Activated naive CD4-positive, alpha-beta T cell treated with anti-CD3 and anti-CD28 coated beads for 36 hours (primary cell): ENCODE measurements at regions not wholly inside any gene's neighbourhood (a gene's known extent, or its start where the extent isn't known, plus 50 kb on each side); places are given as distances from the start of the nearest gene placed in this dataset.

ENCODE experiments used
- CTCF ChIA-PET: fragments of 350-600 bp; sonication (Branson Sonifier 250); formaldehyde crosslinking; loops from one replicate; lab custom pipeline; 2021; ENCODE audit warnings: antibody characterized with exemption; lab: Charles Lee
- DNase-seq: peaks from one replicate; pipeline ENCODE4 v3.0.0-alpha.2; 2020
- H3K27ac Mint-ChIP-seq: one replicate; pipeline ENCODE4 v1.8.0; 2021; ENCODE audit warnings: mild to moderate bottlenecking, mixed read lengths
- H3K27me3 Mint-ChIP-seq: one replicate; pipeline ENCODE4 v1.8.0; 2021; ENCODE audit warnings: low read depth, mixed read lengths
- H3K36me3 Mint-ChIP-seq: one replicate; pipeline ENCODE4 v1.8.0; 2021; ENCODE audit warnings: low read depth, mixed read lengths
- H3K4me1 Mint-ChIP-seq: one replicate; pipeline ENCODE4 v1.8.0; 2021; ENCODE audit warnings: low read depth, mixed read lengths
- H3K4me3 Mint-ChIP-seq: one replicate; pipeline ENCODE4 v1.8.0; 2021; ENCODE audit warnings: mild to moderate bottlenecking, moderate library complexity, mixed read lengths
- H3K9me3 Mint-ChIP-seq: one replicate; pipeline ENCODE4 v1.8.0; 2021; ENCODE audit warnings: mixed read lengths
- intact Hi-C: fragments of 100-400 bp; cut with micrococcal nuclease; formaldehyde crosslinking; loops from one replicate; pipeline ENCODE4 v1.15.1; 2023

DNA sequence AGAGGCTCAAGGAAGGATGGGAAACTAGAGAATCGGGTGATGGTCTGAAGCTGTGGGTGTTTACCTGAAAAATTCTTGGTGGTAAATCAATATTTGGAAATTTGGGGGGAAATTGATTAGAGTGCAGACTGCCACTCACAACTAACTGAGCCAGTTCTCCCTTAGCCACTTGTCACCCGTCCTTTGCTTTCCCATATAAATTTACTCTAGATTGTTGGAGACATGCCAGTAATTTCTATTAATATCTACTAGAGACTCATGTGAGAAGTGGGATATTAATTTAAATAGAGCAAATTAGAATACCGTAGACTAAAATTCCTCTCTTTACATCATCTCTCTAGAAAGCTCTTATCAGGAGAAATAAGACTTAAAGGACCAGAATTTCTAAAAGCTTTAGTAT lies 471.3 kb upstream of the DAB2 start:
- DNase-seq: no peak
- intact Hi-C loops: no loop called here
- Mint-ChIP-seq H3K27ac (no peak overlapping the region), H3K4me1 (no peaks in the 10 kb centered on the region), H3K27me3 (peaks cover 2% of the 10 kb centered on the region), H3K9me3 (no peaks in the 10 kb centered on the region), H3K4me3 (no peak overlapping the region), H3K36me3 (no peaks in the 10 kb centered on the region)
- CTCF ChIA-PET: no interaction called here

DNA sequence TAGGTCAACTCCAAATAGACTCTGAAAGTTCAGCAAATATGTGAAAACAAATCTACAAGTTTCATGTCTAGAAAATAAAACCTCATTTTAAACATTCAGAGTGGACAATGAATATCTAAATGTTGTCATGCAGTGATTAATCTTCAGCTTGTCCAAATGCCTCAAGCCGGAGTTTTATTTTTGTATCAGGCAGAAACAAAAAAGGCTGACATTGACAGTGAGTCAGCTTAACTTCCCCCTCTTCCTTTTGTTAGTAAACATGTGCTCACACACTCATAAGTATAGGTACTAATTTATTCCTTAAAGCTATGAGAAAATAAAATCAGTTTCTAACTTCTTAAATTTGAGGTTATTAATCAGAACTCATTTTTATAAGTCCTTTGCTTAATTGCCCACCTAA lies 467.9 kb upstream of the DAB2 start:
- intact Hi-C loops: no loop called here
- no peak for DNase-seq
- H3K9me3 Mint-ChIP-seq: no peaks in the 10 kb centered on the region
- H3K4me3 Mint-ChIP-seq: no peak overlapping the region
- H3K4me1 Mint-ChIP-seq: no peaks in the 10 kb centered on the region
- CTCF ChIA-PET: interaction anchor here (0.5 to 0.8 kb wide), 2 partner anchors 21 to 46 kb away, joined by 3 to 6 read pairs; no protein-coding TSS in a partner anchor
- peaks cover 3% of the 10 kb centered on the region for H3K27me3 Mint-ChIP-seq
- H3K36me3 Mint-ChIP-seq: no peaks in the 10 kb centered on the region
- H3K27ac Mint-ChIP-seq: no peak overlapping the region

DNA sequence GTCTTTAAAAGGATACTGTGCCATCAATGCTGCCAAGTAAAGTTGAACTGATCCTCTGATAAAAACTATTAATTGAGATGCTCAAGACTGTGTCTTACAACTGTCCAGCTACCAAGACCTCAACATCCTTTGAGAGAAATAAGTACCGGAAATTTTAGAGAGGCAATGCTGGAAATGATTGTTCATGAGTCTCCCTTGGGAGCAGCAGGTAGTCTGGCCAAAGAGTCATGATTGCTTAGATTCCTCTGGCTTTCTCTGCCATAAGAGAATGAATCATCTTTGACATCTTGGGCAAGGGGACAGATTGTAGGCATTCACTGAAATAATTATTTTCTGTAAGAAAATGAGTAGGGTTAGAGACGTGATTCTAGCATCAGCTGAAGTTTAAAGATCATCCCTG lies 466.6 kb upstream of the DAB2 start:
- Mint-ChIP-seq H3K27me3 (peaks cover 3% of the 10 kb centered on the region), H3K27ac (no peak overlapping the region), H3K4me1 (no peaks in the 10 kb centered on the region), H3K9me3 (no peaks in the 10 kb centered on the region), H3K4me3 (no peak overlapping the region), H3K36me3 (no peaks in the 10 kb centered on the region)
- intact Hi-C loops: no loop called here
- CTCF ChIA-PET: no interaction called here
- no peak for DNase-seq

DNA sequence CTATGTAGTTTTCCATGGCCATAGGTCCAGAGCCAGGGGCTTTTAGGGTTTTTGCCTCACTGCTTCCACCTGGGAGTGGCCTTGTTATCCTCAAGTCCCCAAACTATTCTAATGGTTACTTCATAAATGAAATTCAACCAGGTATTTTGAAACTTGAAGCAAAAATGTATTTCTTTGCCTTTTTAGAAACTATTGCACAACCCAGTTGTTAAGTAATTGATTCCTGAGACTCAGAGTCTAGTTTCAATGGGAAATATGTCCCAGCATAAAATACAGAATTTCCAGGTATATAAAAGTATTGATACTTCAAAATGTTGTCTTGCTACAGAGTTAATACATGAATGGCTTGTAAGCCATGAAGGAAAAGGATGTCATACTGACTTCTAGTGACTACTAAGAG lies 456.2 kb upstream of the DAB2 start:
- CTCF ChIA-PET: no interaction called here
- no peak overlapping the region for H3K27ac Mint-ChIP-seq
- no peak overlapping the region for H3K4me3 Mint-ChIP-seq
- H3K9me3 Mint-ChIP-seq: no peaks in the 10 kb centered on the region
- DNase-seq: no peak
- no peaks in the 10 kb centered on the region for H3K36me3 Mint-ChIP-seq
- H3K4me1 Mint-ChIP-seq: no peaks in the 10 kb centered on the region
- intact Hi-C loops: no loop called here
- H3K27me3 Mint-ChIP-seq: peaks cover 11% of the 10 kb centered on the region

DNA sequence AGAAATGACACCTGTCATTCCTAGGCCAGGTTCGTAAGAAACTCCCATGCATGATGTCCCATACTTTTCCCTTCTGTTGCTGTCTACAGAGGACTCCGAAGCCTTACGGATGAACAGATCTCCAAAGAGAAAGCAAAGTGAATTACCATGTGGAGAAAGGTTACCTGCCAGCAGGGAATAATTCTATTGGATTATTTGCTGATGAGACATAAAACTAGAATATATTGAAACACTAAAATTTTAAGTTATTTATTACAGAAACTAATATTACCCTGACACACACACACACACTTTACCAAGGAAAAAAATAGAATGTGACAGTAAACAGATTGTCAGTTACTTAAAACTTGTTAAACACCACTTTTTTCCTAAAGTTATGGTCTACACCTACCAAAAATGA lies 452.7 kb upstream of the DAB2 start:
- Mint-ChIP-seq H3K36me3 (no peaks in the 10 kb centered on the region), H3K4me1 (no peaks in the 10 kb centered on the region), H3K27ac (no peak overlapping the region), H3K27me3 (peaks cover 12% of the 10 kb centered on the region), H3K9me3 (no peaks in the 10 kb centered on the region), H3K4me3 (no peak overlapping the region)
- CTCF ChIA-PET: no interaction called here
- intact Hi-C loops: no loop called here
- no peak for DNase-seq

DNA sequence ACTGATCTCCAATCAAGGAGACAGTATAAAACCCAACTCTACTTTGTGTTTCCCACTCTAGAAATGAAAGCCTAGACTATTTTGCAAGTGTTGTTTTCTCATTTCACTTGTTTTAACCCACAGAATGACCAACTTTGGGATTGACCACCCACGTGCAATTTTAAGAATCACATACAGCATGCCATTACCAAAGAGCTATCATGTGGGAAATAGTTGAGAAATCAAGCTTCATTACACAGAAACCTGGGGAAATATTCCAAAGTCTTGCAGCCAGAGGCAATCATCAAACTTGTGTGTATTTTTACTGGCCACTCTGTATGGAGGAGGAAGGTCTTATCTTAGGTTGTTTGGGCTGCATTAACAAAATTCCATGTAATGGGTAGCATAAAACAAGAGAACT lies 451.4 kb upstream of the DAB2 start:
- H3K27me3 Mint-ChIP-seq: peaks cover 11% of the 10 kb centered on the region
- CTCF ChIA-PET: no interaction called here
- DNase-seq: no peak
- no peaks in the 10 kb centered on the region for H3K36me3 Mint-ChIP-seq
- intact Hi-C loops: no loop called here
- no peak overlapping the region for H3K4me3 Mint-ChIP-seq
- H3K9me3 Mint-ChIP-seq: no peaks in the 10 kb centered on the region
- H3K27ac Mint-ChIP-seq: no peak overlapping the region
- no peaks in the 10 kb centered on the region for H3K4me1 Mint-ChIP-seq

DNA sequence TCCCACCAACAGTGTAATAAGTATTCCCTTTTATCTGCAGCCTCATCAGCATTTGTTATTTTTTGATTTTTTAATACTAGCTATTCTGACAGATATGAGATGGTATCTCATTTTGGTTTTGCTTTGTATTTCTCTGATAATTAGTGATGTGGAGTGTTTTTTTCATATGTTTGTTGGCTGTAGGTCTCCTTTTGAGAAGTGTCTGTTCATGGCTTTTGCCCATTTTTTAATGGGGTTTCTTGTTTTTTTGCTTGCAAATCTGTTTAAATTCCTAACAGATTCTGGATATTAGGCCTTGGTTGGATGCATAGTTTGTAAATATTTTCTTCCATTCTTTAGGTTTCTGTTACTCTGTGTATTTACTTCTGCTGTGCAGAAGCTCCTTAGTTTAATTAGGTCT lies 445.4 kb upstream of the DAB2 start:
- H3K9me3 Mint-ChIP-seq: peaks cover 10% of the 10 kb centered on the region
- intact Hi-C loops: no loop called here
- no peak overlapping the region for H3K27ac Mint-ChIP-seq
- H3K4me3 Mint-ChIP-seq: no peak overlapping the region
- no peak for DNase-seq
- CTCF ChIA-PET: no interaction called here
- H3K27me3 Mint-ChIP-seq: peaks cover 7% of the 10 kb centered on the region
- H3K4me1 Mint-ChIP-seq: no peaks in the 10 kb centered on the region
- H3K36me3 Mint-ChIP-seq: no peaks in the 10 kb centered on the region

DNA sequence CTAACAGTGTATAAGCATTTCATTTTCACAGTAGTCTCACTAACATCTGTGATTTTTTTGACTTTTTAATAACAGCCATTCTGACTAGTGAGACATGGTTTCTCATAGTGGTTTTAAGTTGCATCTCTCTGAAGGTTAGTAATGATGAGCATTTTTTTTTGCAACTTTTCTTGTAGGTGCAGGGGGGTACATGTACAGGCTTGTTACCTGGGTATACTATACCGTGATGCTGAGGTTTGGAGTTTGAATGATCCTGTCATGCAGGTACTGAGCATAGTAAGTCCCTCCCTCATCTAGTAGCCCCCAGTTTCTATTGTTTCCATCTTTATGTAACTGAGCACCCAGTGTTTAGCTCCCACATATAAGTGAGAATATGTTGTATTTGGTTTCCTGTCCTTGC lies 444.6 kb upstream of the DAB2 start:
- no peak overlapping the region for H3K27ac Mint-ChIP-seq
- H3K27me3 Mint-ChIP-seq: peaks cover 5% of the 10 kb centered on the region
- no peaks in the 10 kb centered on the region for H3K36me3 Mint-ChIP-seq
- CTCF ChIA-PET: no interaction called here
- no peak overlapping the region for H3K4me3 Mint-ChIP-seq
- peaks cover 10% of the 10 kb centered on the region for H3K9me3 Mint-ChIP-seq
- intact Hi-C loops: no loop called here
- H3K4me1 Mint-ChIP-seq: no peaks in the 10 kb centered on the region
- no peak for DNase-seq

DNA sequence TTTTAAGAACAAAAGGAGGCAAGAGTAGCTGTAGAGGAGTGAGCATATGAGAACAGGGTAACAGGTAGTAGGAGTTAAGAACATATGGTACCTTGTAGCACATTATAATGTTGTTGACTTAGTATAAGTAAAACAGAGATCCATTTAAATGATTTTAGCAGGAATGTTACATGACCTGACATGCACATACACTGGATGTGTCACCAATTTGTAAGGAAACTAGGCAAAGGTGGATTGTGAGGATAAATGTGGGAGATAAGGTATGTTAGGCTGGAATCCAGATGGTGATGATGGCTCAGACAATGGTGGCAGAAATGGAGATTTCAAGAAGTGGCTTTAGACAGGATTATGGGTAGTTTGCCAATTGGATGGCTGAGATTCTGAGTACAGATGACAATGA lies 443.1 kb upstream of the DAB2 start:
- Mint-ChIP-seq H3K4me1 (no peaks in the 10 kb centered on the region), H3K36me3 (no peaks in the 10 kb centered on the region), H3K4me3 (no peak overlapping the region), H3K27ac (no peak overlapping the region), H3K9me3 (peaks cover 10% of the 10 kb centered on the region), H3K27me3 (peaks cover 3% of the 10 kb centered on the region)
- intact Hi-C loops: no loop called here
- no peak for DNase-seq
- CTCF ChIA-PET: no interaction called here

DNA sequence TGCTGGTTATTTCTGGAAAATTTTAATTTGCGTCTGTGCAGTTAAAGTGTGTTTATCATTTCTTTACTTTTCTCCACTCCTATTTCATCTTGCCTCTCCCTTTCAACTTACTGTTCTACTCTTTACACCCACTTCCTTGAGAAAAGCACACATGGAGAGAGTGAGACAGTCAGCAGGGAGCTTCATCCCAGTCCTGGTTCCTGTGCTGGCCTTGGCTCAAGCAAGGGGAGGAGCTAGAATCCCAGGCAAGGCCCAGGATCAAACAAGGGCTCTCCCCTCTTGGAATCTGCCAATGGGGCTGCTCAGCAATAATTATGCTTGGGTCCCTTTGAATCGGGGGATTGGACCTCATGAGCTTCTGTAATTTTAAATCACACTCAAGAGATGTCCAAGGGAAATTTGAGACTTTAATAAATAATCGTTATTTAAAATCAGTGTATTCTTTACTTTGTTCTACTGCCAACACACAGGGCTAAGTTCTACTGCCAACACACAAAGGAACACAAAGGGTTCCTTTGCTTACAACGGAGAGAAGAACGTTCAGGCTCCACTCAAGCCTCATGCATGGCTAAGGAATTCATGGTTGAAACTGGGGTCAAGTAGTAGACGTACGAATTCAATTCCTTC lies 439.3 kb upstream of the DAB2 start:
- no peak overlapping the region for H3K4me3 Mint-ChIP-seq
- no peak for DNase-seq
- no peaks in the 10 kb centered on the region for H3K36me3 Mint-ChIP-seq
- CTCF ChIA-PET: interaction anchor here (0.5 kb wide), 1 partner anchor 319 kb away, joined by 3 read pairs; no protein-coding TSS in a partner anchor
- H3K27ac Mint-ChIP-seq: no peak overlapping the region
- intact Hi-C loops: no loop called here
- no peaks in the 10 kb centered on the region for H3K9me3 Mint-ChIP-seq
- peaks cover 4% of the 10 kb centered on the region for H3K27me3 Mint-ChIP-seq
- no peaks in the 10 kb centered on the region for H3K4me1 Mint-ChIP-seq

DNA sequence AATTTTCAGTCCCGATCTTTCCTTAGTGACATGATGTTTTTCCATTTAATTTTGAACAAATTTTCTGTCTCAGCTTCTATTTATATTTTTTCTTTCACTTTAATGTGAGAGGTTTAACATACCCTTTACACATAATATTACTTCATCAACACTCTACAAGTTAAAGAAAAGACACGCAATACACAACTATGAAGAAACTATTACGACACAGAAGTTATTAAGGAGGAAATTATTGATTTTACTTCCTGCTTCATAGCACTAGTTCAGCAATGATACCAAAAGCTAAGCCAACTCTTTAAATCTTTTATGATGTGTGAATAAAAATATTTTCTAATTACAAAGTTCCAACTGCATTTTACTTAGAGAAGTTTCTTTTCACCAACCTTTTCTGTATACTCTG lies 432.3 kb upstream of the DAB2 start:
- intact Hi-C loops: no loop called here
- H3K9me3 Mint-ChIP-seq: no peaks in the 10 kb centered on the region

DNA sequence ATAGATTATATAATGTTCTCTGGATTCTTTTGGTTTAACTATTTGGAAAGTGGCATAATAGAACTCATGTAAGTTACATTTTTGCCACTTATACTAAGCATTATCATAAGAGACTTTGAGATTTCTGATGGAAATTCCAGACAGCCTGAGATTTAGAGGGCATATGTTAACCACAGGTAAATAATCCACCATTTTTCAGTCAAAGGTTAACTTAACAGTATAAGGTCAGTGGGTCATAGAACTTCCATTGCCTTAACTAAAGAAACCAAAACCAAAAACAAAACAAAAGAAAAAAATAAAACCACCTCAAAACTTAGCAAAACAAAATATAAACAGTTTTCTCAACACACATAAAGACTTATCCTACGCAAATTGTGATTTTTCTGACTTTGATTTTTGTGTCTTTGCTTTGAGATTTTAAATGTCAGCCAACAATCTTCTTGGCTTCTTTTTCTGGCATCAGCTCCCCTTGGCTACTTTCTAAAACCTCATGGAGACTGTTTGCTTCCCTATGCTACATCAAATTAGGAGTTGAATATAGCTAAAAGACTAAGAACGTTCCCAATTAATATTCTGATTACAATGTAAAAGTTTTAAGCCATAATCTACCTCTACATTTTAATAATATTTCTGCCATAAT lies 430.1 kb upstream of the DAB2 start:
- Mint-ChIP-seq H3K9me3 (no peaks in the 10 kb centered on the region), H3K27me3 (peaks cover 4% of the 10 kb centered on the region), H3K4me1 (no peaks in the 10 kb centered on the region), H3K4me3 (no peak overlapping the region), H3K36me3 (no peaks in the 10 kb centered on the region), H3K27ac (no peak overlapping the region)
- CTCF ChIA-PET: no interaction called here
- no peak for DNase-seq
- intact Hi-C loops: no loop called here

More for the DNA sequence above, 432.3 kb upstream of the DAB2 start:
- H3K4me3 Mint-ChIP-seq: no peak overlapping the region
- peaks cover 4% of the 10 kb centered on the region for H3K27me3 Mint-ChIP-seq
- DNase-seq: no peak
- no peaks in the 10 kb centered on the region for H3K36me3 Mint-ChIP-seq
- no peaks in the 10 kb centered on the region for H3K4me1 Mint-ChIP-seq
- CTCF ChIA-PET: no interaction called here
- no peak overlapping the region for H3K27ac Mint-ChIP-seq

DNA sequence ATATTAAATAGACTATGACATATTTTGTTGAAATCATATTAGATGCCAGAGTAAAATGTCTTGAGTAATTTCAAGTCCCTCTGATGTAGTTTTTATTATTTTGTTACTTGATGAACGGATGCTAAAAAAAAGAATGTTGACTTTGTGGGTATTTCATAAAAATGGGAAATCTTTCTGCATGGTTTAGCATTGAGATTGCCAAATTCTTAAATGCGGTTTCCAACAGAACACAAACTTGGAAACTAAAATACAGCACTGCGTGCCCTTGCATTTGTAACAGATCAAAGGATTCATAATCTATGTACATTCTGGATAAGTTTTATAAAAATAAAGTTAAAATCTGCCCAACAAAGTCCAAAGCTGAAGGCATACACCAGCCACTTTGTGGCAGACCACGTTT lies 425.5 kb upstream of the DAB2 start:
- H3K4me1 Mint-ChIP-seq: no peaks in the 10 kb centered on the region
- H3K27me3 Mint-ChIP-seq: peaks cover 19% of the 10 kb centered on the region
- CTCF ChIA-PET: no interaction called here
- H3K27ac Mint-ChIP-seq: no peak overlapping the region
- H3K9me3 Mint-ChIP-seq: no peaks in the 10 kb centered on the region
- no peak overlapping the region for H3K4me3 Mint-ChIP-seq
- intact Hi-C loops: no loop called here
- no peaks in the 10 kb centered on the region for H3K36me3 Mint-ChIP-seq
- DNase-seq: no peak
